Colonic mucosa (tissue), 4 donors: ENCODE measurements at regions not wholly inside any gene's neighbourhood (a gene's known extent, or its start where the extent isn't known, plus 50 kb on each side); places are given as distances from the start of the nearest gene placed in this dataset.

Experiments
- DNase-seq: peaks from one replicate; pipeline ENCODE4 v3.0.0-alpha.2; 2020
- H3K27ac ChIP-seq: fragments of 200-600 bp; one replicate; pipeline ENCODE4 v1.8.0; 2021
- H3K27me3 ChIP-seq: fragments of 200-600 bp; one replicate; pipeline ENCODE4 v1.8.0; 2021
- H3K36me3 ChIP-seq: fragments of 200-600 bp; one replicate; pipeline ENCODE4 v1.8.0; 2021
- H3K4me1 ChIP-seq: fragments of 200-600 bp; one replicate; pipeline ENCODE4 v1.8.0; 2021; ENCODE audit warnings: mild to moderate bottlenecking
- H3K4me3 ChIP-seq: fragments of 200-600 bp; one replicate; pipeline ENCODE4 v1.8.0; 2021
- H3K9ac ChIP-seq, 2 donors: one replicate each; pipeline ENCODE4 v1.7.0; 2013; ENCODE audit warnings: control low read depth in 2 of 2, low read depth in 2 of 2, low read length in 2 of 2
- H3K9me3 ChIP-seq: fragments of 200-600 bp; one replicate; pipeline ENCODE4 v1.8.0; 2021
- intact Hi-C: fragments of 100-400 bp; cut with DNase I; formaldehyde crosslinking; loops from one replicate; pipeline ENCODE4 v1.14.1; 2022
- TF ChIP-seq, protein P1 (sequence below): fragments of 200-600 bp; IDR thresholded peaks from one replicate; pipeline ENCODE4 v1.8.0; 2022; ENCODE audit warnings: antibody characterized with exemption, mild to moderate bottlenecking
- donor health status: healthy.
- donor health status: DM: no; HTN: no; CAD: no.
- donor health status: DM: no; HTN: no; CAD: no.

DNA sequence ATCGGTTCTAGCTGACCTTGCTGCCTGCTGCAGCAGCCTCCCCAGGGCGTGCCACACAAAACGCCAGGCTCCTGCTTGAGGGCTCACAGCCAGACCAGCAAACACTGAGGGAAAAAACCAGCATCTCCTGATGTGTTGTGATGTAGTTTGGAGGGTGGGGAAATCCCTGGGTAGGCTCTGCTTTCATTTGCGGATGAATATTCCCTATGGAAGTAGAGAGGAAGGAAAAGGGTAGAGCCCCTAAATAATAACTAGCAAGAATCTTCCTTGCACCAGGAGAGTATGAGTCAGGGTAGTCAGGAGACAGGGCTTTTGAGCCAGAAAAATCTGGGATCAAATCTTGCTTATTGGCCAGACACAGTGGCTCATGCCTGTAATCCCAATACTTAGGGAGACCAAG, 545.3 kb downstream of the RFC3 start:
- DNase-seq, result no peak
- no peaks in the 10 kb centered on the region for H3K4me1 ChIP-seq
- no peak overlapping the region for H3K4me3 ChIP-seq
- intact Hi-C loops, result no loop called here
- no peak overlapping the region for H3K9ac ChIP-seq
- no peaks in the 10 kb centered on the region for H3K27me3 ChIP-seq
- TF ChIP-seq, protein P1, sequence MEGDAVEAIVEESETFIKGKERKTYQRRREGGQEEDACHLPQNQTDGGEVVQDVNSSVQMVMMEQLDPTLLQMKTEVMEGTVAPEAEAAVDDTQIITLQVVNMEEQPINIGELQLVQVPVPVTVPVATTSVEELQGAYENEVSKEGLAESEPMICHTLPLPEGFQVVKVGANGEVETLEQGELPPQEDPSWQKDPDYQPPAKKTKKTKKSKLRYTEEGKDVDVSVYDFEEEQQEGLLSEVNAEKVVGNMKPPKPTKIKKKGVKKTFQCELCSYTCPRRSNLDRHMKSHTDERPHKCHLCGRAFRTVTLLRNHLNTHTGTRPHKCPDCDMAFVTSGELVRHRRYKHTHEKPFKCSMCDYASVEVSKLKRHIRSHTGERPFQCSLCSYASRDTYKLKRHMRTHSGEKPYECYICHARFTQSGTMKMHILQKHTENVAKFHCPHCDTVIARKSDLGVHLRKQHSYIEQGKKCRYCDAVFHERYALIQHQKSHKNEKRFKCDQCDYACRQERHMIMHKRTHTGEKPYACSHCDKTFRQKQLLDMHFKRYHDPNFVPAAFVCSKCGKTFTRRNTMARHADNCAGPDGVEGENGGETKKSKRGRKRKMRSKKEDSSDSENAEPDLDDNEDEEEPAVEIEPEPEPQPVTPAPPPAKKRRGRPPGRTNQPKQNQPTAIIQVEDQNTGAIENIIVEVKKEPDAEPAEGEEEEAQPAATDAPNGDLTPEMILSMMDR, result no peak
- no peaks in the 10 kb centered on the region for H3K36me3 ChIP-seq
- no peak overlapping the region for H3K27ac ChIP-seq
- no peaks in the 10 kb centered on the region for H3K9me3 ChIP-seq

DNA sequence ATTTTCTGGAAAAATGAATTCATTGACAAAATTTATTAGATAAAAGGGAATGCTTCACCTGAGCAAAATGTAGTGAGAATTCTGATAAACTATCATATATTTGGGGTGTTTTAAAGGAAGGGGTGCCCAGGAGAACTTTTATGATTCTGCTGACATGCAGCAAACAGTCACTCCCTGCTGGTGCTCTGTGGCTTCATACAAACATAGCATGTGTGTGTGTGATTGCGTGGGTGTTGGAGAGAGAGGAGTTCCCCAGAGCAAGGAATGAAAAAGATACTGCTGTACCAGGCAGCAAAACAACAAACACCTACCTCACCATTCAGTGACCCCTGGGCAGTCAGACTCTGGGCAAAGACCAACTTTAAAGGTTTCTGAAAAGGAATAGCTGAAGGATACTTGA, 546.7 kb downstream of the RFC3 start:
- no peak overlapping the region for H3K4me3 ChIP-seq
- intact Hi-C loops, result no loop called here
- H3K36me3 ChIP-seq, result no peaks in the 10 kb centered on the region
- H3K27ac ChIP-seq, result no peak overlapping the region
- TF ChIP-seq, protein P1, result no peak
- no peaks in the 10 kb centered on the region for H3K27me3 ChIP-seq
- H3K9me3 ChIP-seq, result no peaks in the 10 kb centered on the region
- no peak for DNase-seq
- H3K9ac ChIP-seq, result no peak overlapping the region
- H3K4me1 ChIP-seq, result no peaks in the 10 kb centered on the region

DNA sequence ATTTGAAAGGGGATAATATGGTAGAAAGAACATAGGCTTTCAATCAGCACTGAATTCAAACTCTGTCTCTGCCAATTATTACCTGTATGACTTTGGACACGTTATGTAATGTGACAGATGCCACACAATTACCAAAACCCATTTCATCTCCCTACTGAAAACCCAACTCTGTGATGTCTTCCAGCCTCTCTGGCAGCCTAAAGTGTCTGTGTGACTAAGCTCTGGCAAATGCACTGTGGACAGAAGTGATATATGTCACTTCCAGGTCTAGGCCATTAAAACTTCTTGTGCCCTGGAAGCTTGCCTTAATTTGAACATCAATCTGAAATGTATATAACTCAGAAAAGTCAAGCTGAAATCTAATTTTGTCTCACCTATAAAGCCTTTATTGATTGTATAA, 552.0 kb downstream of the RFC3 start:
- Histone ChIP-seq H3K27me3 (no peaks in the 10 kb centered on the region), H3K4me1 (no peaks in the 10 kb centered on the region), H3K9ac (no peak overlapping the region), H3K36me3 (no peaks in the 10 kb centered on the region), H3K9me3 (no peaks in the 10 kb centered on the region), H3K27ac (no peak overlapping the region), H3K4me3 (no peak overlapping the region)
- intact Hi-C loops, result no loop called here
- DNase-seq, result no peak
- TF ChIP-seq, protein P1, result no peak

DNA sequence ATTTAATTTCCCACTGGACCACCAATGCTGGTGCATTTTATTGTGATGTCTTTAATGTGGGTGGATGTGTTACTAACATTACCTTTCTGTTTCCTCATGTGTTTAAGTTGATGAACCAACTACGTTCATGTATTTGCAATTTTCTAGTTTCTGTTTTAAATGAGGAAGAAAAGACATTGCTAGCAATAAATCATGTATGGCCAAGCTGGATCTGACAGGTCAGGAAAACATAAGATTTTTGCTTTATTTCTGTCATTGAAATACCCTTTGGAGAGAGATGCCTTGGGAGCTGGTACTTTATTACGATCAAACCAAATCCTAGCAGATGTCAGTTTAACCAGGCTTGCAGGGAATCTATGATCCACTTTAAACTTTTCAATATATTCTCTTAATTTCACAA, 553.2 kb downstream of the RFC3 start:
- TF ChIP-seq, protein P1, result no peak
- no peak overlapping the region for H3K4me3 ChIP-seq
- DNase-seq, result no peak
- H3K27ac ChIP-seq, result no peak overlapping the region
- no peak overlapping the region for H3K9ac ChIP-seq
- no peaks in the 10 kb centered on the region for H3K27me3 ChIP-seq
- intact Hi-C loops, result no loop called here
- no peaks in the 10 kb centered on the region for H3K4me1 ChIP-seq
- no peaks in the 10 kb centered on the region for H3K36me3 ChIP-seq
- H3K9me3 ChIP-seq, result no peaks in the 10 kb centered on the region

DNA sequence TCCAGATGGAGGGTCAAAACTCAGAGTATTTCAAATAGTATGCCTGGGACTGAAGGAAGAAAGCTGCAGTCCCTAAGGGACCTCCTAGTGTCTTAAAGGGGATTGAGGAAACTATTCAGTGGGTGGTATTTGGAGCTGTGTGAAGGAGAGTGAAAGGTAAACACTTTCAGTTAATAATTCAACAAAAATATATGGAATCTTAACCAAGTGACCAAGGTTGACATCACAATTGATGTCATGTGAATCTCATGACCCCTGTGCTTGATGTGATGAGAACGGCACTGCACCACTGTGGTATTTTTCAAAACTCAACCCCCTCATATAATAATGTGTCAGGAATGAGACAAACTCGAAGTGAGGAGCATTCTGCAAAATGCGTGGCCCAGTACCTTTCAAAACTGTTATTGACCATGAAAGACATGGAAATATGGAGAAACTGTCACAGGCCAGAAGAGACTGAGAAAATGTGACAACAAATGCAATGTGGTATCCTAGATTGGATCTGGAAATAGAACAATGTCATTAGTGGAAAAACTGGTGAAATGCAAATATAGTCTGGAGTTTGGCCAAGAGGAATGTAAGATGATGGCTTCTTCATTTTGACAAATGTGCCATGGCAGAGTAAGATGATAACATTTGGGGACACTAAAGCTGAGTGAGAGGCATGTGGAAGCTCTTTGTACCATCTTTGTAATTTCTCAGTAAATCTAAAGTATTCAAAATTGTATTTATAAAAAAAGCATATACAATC, 553.9 kb downstream of the RFC3 start:
- Histone ChIP-seq H3K27ac (no peak overlapping the region), H3K9ac (no peak overlapping the region), H3K36me3 (no peaks in the 10 kb centered on the region), H3K4me3 (no peak overlapping the region), H3K9me3 (no peaks in the 10 kb centered on the region), H3K27me3 (no peaks in the 10 kb centered on the region), H3K4me1 (no peaks in the 10 kb centered on the region)
- DNase-seq, result no peak
- intact Hi-C loops, result no loop called here
- TF ChIP-seq, protein P1, result no peak
